Naive B cell (primary cell): ENCODE measurements at regions not wholly inside any gene's neighbourhood (a gene's known extent, or its start where the extent isn't known, plus 50 kb on each side); places are given as distances from the start of the nearest gene placed in this dataset.

Source experiments
- ATAC-seq, 2 donors: fragments of 150-1000 bp; cut with Tn5 transposase; 2 replicates each; pipeline ENCODE4 v1.10.0; 2021; ENCODE audit warnings: low read depth in 2 of 2, mild to moderate bottlenecking in 2 of 2, moderate library complexity in 2 of 2
- DNase-seq: peaks from one replicate; pipeline ENCODE4 v3.0.0; 2022
- H3K27ac Mint-ChIP-seq, 6 donors: one replicate each; pipeline ENCODE4 v1.8.0; 2020 to 2022; ENCODE audit warnings: mild to moderate bottlenecking in 6 of 6, mixed read lengths in 6 of 6, moderate library complexity in 5 of 6, inconsistent platforms in 2 of 6
- H3K27me3 Mint-ChIP-seq, 3 donors: one replicate each; pipeline ENCODE4 v1.8.0; 2021 to 2022; ENCODE audit warnings: mixed read lengths in 3 of 3, mild to moderate bottlenecking in 1 of 3
- H3K36me3 Mint-ChIP-seq, 2 donors: one replicate each; pipeline ENCODE4 v1.8.0; 2020 to 2022; ENCODE audit warnings: mixed read lengths in 2 of 2, inconsistent platforms in 1 of 2, mild to moderate bottlenecking in 1 of 2
- H3K4me1 Mint-ChIP-seq, 3 donors: one replicate each; pipeline ENCODE4 v1.8.0; 2020 to 2022; ENCODE audit warnings: mixed read lengths in 3 of 3, inconsistent platforms in 1 of 3, mild to moderate bottlenecking in 1 of 3, moderate library complexity in 1 of 3
- H3K4me3 Mint-ChIP-seq, 8 donors: one replicate each; pipeline ENCODE4 v1.8.0; 2020 to 2022; ENCODE audit warnings: mild to moderate bottlenecking in 8 of 8, mixed read lengths in 8 of 8, moderate library complexity in 8 of 8, inconsistent platforms in 2 of 8
- H3K9me3 Mint-ChIP-seq, 7 donors: one replicate each; pipeline ENCODE4 v1.8.0; 2020 to 2022; ENCODE audit warnings: mixed read lengths in 7 of 7, mild to moderate bottlenecking in 5 of 7, inconsistent platforms in 2 of 7, moderate library complexity in 1 of 7

- H3K27ac Mint-ChIP-seq = no peak overlapping the region
- H3K4me3 Mint-ChIP-seq = no peak overlapping the region
- H3K9me3 Mint-ChIP-seq = peaks cover 0 to 2% (median 0%) of the 10 kb centered on the region in 7 donors
- no peak for DNase-seq
- H3K27me3 Mint-ChIP-seq = peaks cover 0 to 8% (median 7%) of the 10 kb centered on the region in 3 donors
- H3K4me1 Mint-ChIP-seq = no peaks in the 10 kb centered on the region
- no peaks in the 10 kb centered on the region for H3K36me3 Mint-ChIP-seq
- ATAC-seq = no peak
Observed at GRCh38 chr2:15718103-15718943, 126.7 kb downstream of the DDX1 start.

GRCh38 chr2:15718944-15719323 is 127.3 kb downstream of the DDX1 start:
- DNase-seq = no peak
- ATAC-seq = no peak
- Mint-ChIP-seq H3K4me3 (no peak overlapping the region), H3K9me3 (peaks cover 0 to 4% (median 0%) of the 10 kb centered on the region in 7 donors), H3K27me3 (peaks cover 4 to 13% (median 11%) of the 10 kb centered on the region in 3 donors), H3K36me3 (peaks cover 0 to 4% of the 10 kb centered on the region in 2 donors), H3K4me1 (no peaks in the 10 kb centered on the region), H3K27ac (no peak overlapping the region)

GRCh38 chr2:15719566-15720313 is 128.1 kb downstream of the DDX1 start:
- DNase-seq (no peak), ATAC-seq (no peak)
- peaks cover 0 to 6% of the 10 kb centered on the region in 2 donors for H3K36me3 Mint-ChIP-seq
- peaks cover 0 to 4% (median 0%) of the 10 kb centered on the region in 7 donors for H3K9me3 Mint-ChIP-seq
- no peaks in the 10 kb centered on the region for H3K4me1 Mint-ChIP-seq
- H3K4me3 Mint-ChIP-seq = no peak overlapping the region
- H3K27me3 Mint-ChIP-seq = peaks cover 12 to 21% (median 18%) of the 10 kb centered on the region in 3 donors
- peak overlapping the region in 1 of 6 donors; percentile 53 for H3K27ac Mint-ChIP-seq

DNA sequence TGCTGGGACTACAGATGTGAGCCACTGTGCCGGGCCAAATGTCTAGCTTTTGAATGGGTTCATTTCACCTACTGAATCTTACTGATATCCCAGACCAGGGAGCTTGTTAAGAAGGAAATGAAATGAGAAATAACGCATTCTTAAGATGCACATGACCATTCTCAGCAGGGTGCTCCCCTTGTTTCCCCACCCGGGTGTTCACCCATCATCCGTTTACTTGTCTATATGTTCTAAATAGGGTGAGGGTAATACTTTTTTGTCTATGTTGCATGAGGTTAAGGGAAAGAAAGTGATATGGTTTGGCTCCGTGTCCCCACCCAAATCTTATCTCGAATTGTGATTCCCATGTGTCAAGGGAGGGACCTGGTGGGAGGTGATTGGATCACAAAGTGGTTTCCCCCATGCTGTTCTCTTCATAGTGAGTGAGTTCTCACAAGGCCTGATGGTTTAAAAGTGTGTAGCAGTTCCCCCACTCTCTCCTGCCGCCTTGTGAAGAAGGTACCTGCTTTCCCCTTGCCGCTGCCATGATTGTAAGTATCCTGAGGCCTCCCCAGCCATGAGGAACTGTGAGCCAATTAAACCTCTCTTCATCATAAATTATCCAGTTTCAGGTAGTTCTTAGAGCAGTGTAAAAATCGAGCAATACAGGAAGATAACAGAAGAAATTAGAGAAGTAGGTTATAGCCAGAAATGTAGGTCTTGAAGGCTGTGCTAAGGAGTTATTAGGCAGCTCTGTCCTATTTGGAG is 129.1 kb downstream of the DDX1 start:
- Mint-ChIP-seq H3K4me3 (peak overlapping the region in 1 of 8 donors; percentile 5), H3K27ac (no peak overlapping the region), H3K27me3 (peaks cover 16 to 31% (median 22%) of the 10 kb centered on the region in 3 donors), H3K9me3 (peaks cover 0 to 4% (median 0%) of the 10 kb centered on the region in 7 donors), H3K36me3 (peaks cover 0 to 6% of the 10 kb centered on the region in 2 donors), H3K4me1 (no peaks in the 10 kb centered on the region)
- DNase-seq (no peak), ATAC-seq (no peak)

DNA sequence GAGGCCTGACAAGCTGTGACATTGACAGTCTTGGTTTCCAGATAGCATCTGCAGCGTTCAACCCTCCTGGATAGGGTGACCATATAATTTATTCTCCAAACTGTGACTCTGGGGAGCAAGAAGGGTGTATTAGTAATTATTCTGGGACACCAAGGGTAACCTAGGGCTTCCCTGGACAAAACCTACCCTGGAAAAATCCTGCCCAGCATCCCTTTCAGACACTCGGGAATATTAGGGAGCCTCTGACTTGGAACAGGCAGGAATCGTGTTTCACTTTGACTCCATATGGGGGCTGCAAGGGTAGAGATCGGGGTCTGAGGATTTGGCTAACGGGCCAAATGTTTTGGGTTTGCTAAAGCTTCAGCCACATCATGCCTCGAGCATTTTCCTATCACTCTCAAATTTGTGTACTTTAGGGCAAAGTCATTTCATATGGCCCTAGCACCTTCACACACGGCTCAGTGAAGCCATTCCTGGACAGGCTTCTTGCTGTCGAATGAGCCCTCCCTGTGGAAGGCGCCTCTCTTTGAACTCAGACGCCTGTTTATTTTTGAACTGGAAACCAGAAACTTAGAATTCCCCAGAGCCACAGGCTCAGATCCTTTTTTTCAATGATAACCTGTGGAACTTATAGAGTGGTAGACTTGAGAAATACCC is 129.9 kb downstream of the DDX1 start:
- peaks cover 14 to 39% (median 22%) of the 10 kb centered on the region in 3 donors for H3K27me3 Mint-ChIP-seq
- peaks cover 0 to 4% (median 0%) of the 10 kb centered on the region in 7 donors for H3K9me3 Mint-ChIP-seq
- peaks cover 0 to 6% of the 10 kb centered on the region in 2 donors for H3K36me3 Mint-ChIP-seq
- no peak for DNase-seq
- no peak for ATAC-seq
- H3K27ac Mint-ChIP-seq = peak overlapping the region in 1 of 6 donors; percentile 75
- H3K4me3 Mint-ChIP-seq = no peak overlapping the region
- H3K4me1 Mint-ChIP-seq = no peaks in the 10 kb centered on the region

DNA sequence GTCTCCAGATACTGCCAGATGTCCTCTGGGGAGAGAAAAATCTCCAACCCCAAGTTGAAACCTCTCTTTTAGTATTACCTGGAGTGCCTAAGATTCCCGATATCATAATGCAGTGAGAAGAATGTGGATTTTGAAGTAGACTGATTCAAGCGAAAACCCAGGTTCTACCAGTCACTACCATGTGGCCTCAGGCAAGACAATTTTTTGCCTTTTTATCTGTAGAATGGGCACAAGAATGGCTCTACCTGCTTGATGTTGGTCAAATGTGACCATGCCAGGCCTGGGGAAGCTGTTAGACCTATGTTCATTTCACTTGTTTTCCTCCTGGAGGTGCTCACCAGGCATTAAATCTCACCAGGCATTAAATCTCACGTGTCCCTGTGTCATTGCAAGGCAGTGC is 131.3 kb downstream of the DDX1 start:
- no peak for ATAC-seq
- H3K4me3 Mint-ChIP-seq = no peak overlapping the region

GRCh38 chr2:15724235-15724634 is 132.6 kb downstream of the DDX1 start:
- Mint-ChIP-seq H3K27me3 (peaks cover 25 to 41% (median 36%) of the 10 kb centered on the region in 3 donors), H3K9me3 (peaks cover 0 to 4% (median 0%) of the 10 kb centered on the region in 7 donors), H3K27ac (no peak overlapping the region), H3K4me3 (no peak overlapping the region), H3K4me1 (no peaks in the 10 kb centered on the region), H3K36me3 (peaks cover 0 to 6% of the 10 kb centered on the region in 2 donors)
- ATAC-seq (no peak), DNase-seq (no peak)

More for the DNA sequence above, 131.3 kb downstream of the DDX1 start:
- no peaks in the 10 kb centered on the region for H3K4me1 Mint-ChIP-seq
- no peak overlapping the region for H3K27ac Mint-ChIP-seq
- peaks cover 18 to 34% (median 29%) of the 10 kb centered on the region in 3 donors for H3K27me3 Mint-ChIP-seq
- H3K36me3 Mint-ChIP-seq = peaks cover 0 to 6% of the 10 kb centered on the region in 2 donors
- H3K9me3 Mint-ChIP-seq = peaks cover 0 to 4% (median 0%) of the 10 kb centered on the region in 7 donors
- no peak for DNase-seq

GRCh38 chr2:15725101-15725781 is 133.6 kb downstream of the DDX1 start:
- peaks cover 26 to 50% (median 36%) of the 10 kb centered on the region in 3 donors for H3K27me3 Mint-ChIP-seq
- ATAC-seq = no peak
- no peak for DNase-seq

DNA sequence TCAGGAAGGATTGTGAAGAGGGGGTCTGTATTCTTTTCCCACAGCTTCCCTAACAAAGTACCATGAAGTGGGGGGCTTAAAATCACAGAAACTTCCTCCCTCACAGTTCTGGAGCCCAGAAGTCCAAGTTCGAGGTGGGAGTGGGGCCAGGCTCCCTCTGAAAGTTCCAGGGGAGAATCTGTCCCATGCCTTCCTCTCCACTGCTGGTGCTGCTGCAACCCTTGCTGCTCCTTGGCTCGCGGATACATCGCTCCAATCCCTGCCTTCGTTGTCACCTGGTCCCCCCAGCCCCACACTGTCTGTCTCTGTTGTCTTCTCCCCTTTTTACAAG is 134.1 kb downstream of the DDX1 start:
- peaks cover 26 to 50% (median 36%) of the 10 kb centered on the region in 3 donors for H3K27me3 Mint-ChIP-seq
- no peaks in the 10 kb centered on the region for H3K4me1 Mint-ChIP-seq
- no peak overlapping the region for H3K27ac Mint-ChIP-seq
- ATAC-seq = no peak
- H3K9me3 Mint-ChIP-seq = peaks cover 0 to 4% (median 0%) of the 10 kb centered on the region in 7 donors
- no peak overlapping the region for H3K4me3 Mint-ChIP-seq
- peaks cover 0 to 6% of the 10 kb centered on the region in 2 donors for H3K36me3 Mint-ChIP-seq
- no peak for DNase-seq

More at GRCh38 chr2:15725101-15725781, 133.6 kb downstream of the DDX1 start:
- H3K36me3 Mint-ChIP-seq = peaks cover 0 to 6% of the 10 kb centered on the region in 2 donors
- H3K9me3 Mint-ChIP-seq = peaks cover 0 to 4% (median 0%) of the 10 kb centered on the region in 7 donors
- no peak overlapping the region for H3K27ac Mint-ChIP-seq
- no peak overlapping the region for H3K4me3 Mint-ChIP-seq
- H3K4me1 Mint-ChIP-seq = no peaks in the 10 kb centered on the region

DNA sequence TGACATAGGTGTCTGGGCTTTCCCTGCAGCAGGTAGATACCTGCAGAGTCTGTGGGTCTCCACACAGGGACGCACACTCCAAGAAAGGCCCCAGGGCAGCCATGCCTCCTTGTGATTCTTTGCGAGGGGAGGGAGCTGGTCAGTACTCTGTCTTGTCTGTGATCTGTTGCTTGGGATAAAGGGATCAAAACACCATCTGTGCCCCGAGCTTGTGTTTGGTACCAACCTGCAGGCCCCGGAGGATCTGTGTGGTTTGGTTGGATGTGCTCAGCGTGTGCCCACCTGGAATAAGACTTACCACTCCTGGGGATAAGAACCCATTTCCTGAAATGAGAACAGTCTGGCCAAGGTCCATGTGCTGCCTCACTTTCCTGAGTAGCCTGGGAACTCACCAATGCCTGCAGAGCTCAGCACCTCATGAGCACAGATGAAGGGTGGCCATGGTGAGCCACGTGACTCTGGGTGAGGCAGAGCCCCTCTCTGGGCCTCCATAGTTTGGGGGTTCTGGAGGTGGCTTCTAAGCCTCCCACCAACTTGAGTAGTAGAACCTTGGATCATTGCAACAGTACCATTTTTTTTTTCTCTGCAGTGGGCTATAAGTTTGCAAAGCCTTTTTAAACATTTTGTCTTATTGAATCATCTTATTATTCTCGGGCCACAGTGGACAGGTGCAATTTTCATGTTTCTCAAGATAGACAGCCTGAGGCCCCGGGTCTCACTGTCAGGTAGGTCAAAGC is 134.8 kb downstream of the DDX1 start:
- peaks cover 0 to 6% of the 10 kb centered on the region in 2 donors for H3K36me3 Mint-ChIP-seq
- H3K27ac Mint-ChIP-seq = no peak overlapping the region
- peaks cover under 1 to 2% (median under 1%) of the 10 kb centered on the region in 3 donors for H3K4me1 Mint-ChIP-seq
- peaks cover 0 to 4% (median 0%) of the 10 kb centered on the region in 7 donors for H3K9me3 Mint-ChIP-seq
- peaks cover 26 to 50% (median 36%) of the 10 kb centered on the region in 3 donors for H3K27me3 Mint-ChIP-seq
- H3K4me3 Mint-ChIP-seq = no peak overlapping the region
- ATAC-seq (no peak), DNase-seq (no peak)

- Mint-ChIP-seq H3K9me3 (peaks cover 0 to 4% (median 0%) of the 10 kb centered on the region in 7 donors), H3K36me3 (peaks cover 0 to 6% of the 10 kb centered on the region in 2 donors), H3K4me3 (no peak overlapping the region), H3K27me3 (peaks cover 25 to 50% (median 36%) of the 10 kb centered on the region in 3 donors), H3K4me1 (peaks cover 7 to 14% (median 12%) of the 10 kb centered on the region in 3 donors), H3K27ac (peak overlapping the region in 1 of 6 donors; percentile 81)
- ATAC-seq (no peak), DNase-seq (no peak)
Observed at GRCh38 chr2:15727396-15728244, 136.0 kb downstream of the DDX1 start.
